SU-DHL-6 (cell line): ENCODE measurements at regions not wholly inside any gene's neighbourhood (a gene's known extent, or its start where the extent isn't known, plus 50 kb on each side); places are given as distances from the start of the nearest gene placed in this dataset.

ENCODE experiments used
- EZH2phosphoT487 ChIP-seq: fragments of 200-600 bp; sonication (generic), shearing (Covaris generic); conservative IDR thresholded peaks from 2 replicates; pipeline ENCODE4 v1.6.1; 2018; ENCODE audit warnings: mild to moderate bottlenecking, antibody characterized with exemption, low read length, moderate library complexity, mixed read lengths
- TF ChIP-seq, protein P1 (sequence below): fragments of 200-600 bp; sonication (generic); IDR thresholded peaks from one replicate; pipeline ENCODE4 v1.5.1; 2017; ENCODE audit warnings: antibody characterized with exemption, mild to moderate bottlenecking, low read length, moderate library complexity; ENCODE audit not compliant: insufficient read depth, poor library complexity, severe bottlenecking

GRCh38 chr4:13208558-13209193 lies 275.5 kb downstream of the RAB28 start:
- TF ChIP-seq, protein P1, sequence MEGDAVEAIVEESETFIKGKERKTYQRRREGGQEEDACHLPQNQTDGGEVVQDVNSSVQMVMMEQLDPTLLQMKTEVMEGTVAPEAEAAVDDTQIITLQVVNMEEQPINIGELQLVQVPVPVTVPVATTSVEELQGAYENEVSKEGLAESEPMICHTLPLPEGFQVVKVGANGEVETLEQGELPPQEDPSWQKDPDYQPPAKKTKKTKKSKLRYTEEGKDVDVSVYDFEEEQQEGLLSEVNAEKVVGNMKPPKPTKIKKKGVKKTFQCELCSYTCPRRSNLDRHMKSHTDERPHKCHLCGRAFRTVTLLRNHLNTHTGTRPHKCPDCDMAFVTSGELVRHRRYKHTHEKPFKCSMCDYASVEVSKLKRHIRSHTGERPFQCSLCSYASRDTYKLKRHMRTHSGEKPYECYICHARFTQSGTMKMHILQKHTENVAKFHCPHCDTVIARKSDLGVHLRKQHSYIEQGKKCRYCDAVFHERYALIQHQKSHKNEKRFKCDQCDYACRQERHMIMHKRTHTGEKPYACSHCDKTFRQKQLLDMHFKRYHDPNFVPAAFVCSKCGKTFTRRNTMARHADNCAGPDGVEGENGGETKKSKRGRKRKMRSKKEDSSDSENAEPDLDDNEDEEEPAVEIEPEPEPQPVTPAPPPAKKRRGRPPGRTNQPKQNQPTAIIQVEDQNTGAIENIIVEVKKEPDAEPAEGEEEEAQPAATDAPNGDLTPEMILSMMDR = no peak
- no peak for TF ChIP-seq EZH2phosphoT487
